Endodermal cell (in vitro differentiated cells): ENCODE measurements at regions not wholly inside any gene's neighbourhood (a gene's known extent, or its start where the extent isn't known, plus 50 kb on each side); places are given as distances from the start of the nearest gene placed in this dataset.

Experiments used
- DNase-seq: peaks from one replicate; pipeline ENCODE4 v3.0.0-alpha.2; 2017
- H3K27ac ChIP-seq: 2 replicates; pipeline ENCODE4 v1.5.1; 2013; ENCODE audit warnings: mild to moderate bottlenecking, low read depth, low read length, moderate library complexity
- H3K27me3 ChIP-seq: 2 replicates; pipeline ENCODE4 v1.6.1; 2013; ENCODE audit warnings: mild to moderate bottlenecking, low read length, moderate library complexity; ENCODE audit not compliant: insufficient read depth, control insufficient read depth, poor library complexity, severe bottlenecking
- H3K36me3 ChIP-seq: 2 replicates; pipeline ENCODE4 v1.7.0; 2013; ENCODE audit warnings: mild to moderate bottlenecking, low read length, moderate library complexity; ENCODE audit not compliant: control insufficient read depth, insufficient read depth
- H3K4me1 ChIP-seq: one replicate; pipeline ENCODE4 v1.7.0; 2013; ENCODE audit warnings: low read length; ENCODE audit not compliant: control insufficient read depth, insufficient read depth
- H3K4me3 ChIP-seq: 2 replicates; pipeline ENCODE4 v1.5.1; 2013; ENCODE audit warnings: mild to moderate bottlenecking, low read length, moderate library complexity
- H3K9ac ChIP-seq: 2 replicates; pipeline ENCODE4 v1.6.1; 2013; ENCODE audit warnings: mild to moderate bottlenecking, low read length, moderate library complexity; ENCODE audit not compliant: poor library complexity, severe bottlenecking; ENCODE audit errors: extremely low read depth
- H3K9me3 ChIP-seq: 2 replicates; pipeline ENCODE4 v1.6.1; 2013; ENCODE audit warnings: mild to moderate bottlenecking, low read length, moderate library complexity; ENCODE audit not compliant: control insufficient read depth
- H3K27ac Mint-ChIP-seq: 2 replicates; pipeline ENCODE4 v1.8.0; 2020; ENCODE audit warnings: mixed read lengths
- H3K27me3 Mint-ChIP-seq: 2 replicates; pipeline ENCODE4 v1.8.0; 2021; ENCODE audit warnings: mild to moderate bottlenecking, mixed read lengths; ENCODE audit not compliant: insufficient read depth
- H3K36me3 Mint-ChIP-seq: 2 replicates; pipeline ENCODE4 v1.8.0; 2020; ENCODE audit warnings: low read depth, mixed read lengths
- H3K4me1 Mint-ChIP-seq: 2 replicates; pipeline ENCODE4 v1.8.0; 2020; ENCODE audit warnings: mixed read lengths
- H3K4me3 Mint-ChIP-seq: 2 replicates; pipeline ENCODE4 v1.8.0; 2020; ENCODE audit warnings: mild to moderate bottlenecking, moderate library complexity, mixed read lengths
- H3K9me3 Mint-ChIP-seq: 2 replicates; pipeline ENCODE4 v1.8.0; 2020; ENCODE audit warnings: mild to moderate bottlenecking, mixed read lengths
- WGBS, 2 experiments: methylation state at CpG; one replicate each; pipeline versions ENCODE4 v1.1.5 to v1.1.7; 2013; ENCODE audit warnings: missing lambda C conversion rate in 2 of 2, mixed read lengths in 1 of 2; ENCODE audit not compliant: insufficient coverage in 1 of 2, insufficient read length in 1 of 2; 5-methylcytosine and 5-hydroxymethylcytosine counted together
- TF ChIP-seq, protein P1 (sequence below): fragments of 200-600 bp; sonication (generic); conservative IDR thresholded peaks from 2 replicates; pipeline ENCODE4 v1.5.0; 2021; ENCODE audit warnings: antibody characterized with exemption, mild to moderate bottlenecking

DNA sequence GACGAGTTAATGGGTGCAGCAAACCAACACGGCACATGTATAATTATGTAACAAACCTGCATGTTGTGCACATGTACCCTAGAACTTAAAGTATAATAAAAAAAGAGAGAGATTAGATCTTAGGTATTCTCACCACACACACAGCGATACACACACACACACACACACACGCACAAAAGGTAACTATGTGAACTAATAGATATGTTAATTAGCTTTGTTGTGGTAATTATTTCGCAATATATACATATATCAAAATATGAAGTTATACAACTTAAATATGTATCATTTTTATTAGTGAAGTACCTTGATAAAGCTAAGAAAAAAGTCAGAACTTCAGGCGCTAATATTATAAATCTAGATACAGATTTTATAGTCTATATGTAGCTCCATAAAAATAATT is 849.2 kb downstream of the IPMK start:
- H3K9me3 ChIP-seq, result peaks cover 3% of the 10 kb centered on the region
- no peak overlapping the region for H3K4me3 ChIP-seq
- Mint-ChIP-seq H3K9me3 (peaks cover 17% of the 10 kb centered on the region), H3K4me1 (peaks cover 8% of the 10 kb centered on the region), H3K36me3 (no peaks in the 10 kb centered on the region), H3K27ac (no peak overlapping the region), H3K27me3 (no peaks in the 10 kb centered on the region), H3K4me3 (no peak overlapping the region)
- H3K4me1 ChIP-seq, result no peaks in the 10 kb centered on the region
- H3K27ac ChIP-seq, result no peak overlapping the region
- no peak overlapping the region for H3K9ac ChIP-seq
- no peaks in the 10 kb centered on the region for H3K36me3 ChIP-seq
- no peaks in the 10 kb centered on the region for H3K27me3 ChIP-seq
- DNase-seq, result no peak
- 96 to 100% methylated on average over 2 of the region's 6 CpGs for WGBS, 2 experiments
- TF ChIP-seq, protein P1, sequence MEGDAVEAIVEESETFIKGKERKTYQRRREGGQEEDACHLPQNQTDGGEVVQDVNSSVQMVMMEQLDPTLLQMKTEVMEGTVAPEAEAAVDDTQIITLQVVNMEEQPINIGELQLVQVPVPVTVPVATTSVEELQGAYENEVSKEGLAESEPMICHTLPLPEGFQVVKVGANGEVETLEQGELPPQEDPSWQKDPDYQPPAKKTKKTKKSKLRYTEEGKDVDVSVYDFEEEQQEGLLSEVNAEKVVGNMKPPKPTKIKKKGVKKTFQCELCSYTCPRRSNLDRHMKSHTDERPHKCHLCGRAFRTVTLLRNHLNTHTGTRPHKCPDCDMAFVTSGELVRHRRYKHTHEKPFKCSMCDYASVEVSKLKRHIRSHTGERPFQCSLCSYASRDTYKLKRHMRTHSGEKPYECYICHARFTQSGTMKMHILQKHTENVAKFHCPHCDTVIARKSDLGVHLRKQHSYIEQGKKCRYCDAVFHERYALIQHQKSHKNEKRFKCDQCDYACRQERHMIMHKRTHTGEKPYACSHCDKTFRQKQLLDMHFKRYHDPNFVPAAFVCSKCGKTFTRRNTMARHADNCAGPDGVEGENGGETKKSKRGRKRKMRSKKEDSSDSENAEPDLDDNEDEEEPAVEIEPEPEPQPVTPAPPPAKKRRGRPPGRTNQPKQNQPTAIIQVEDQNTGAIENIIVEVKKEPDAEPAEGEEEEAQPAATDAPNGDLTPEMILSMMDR, result no peak

DNA sequence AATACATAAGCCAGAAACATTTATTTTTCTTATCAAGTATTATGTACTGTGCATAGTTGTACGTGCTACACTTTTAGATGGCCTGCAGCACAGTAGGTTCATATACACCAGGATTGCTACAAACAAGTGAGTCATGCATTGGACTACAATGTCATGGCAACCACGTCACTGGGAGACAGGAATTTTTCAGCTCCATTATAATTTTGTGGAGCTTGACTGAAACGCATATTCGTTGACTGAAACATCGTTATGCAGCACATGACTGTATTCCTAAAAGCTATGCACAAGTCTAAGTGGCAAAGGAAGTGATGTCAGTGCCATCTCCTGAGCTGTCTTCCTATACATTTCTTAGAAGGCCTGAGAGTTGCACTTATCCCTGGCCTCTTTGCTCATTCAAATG is 871.8 kb downstream of the IPMK start:
- no peaks in the 10 kb centered on the region for H3K36me3 ChIP-seq
- H3K27ac ChIP-seq, result no peak overlapping the region
- no peak overlapping the region for H3K9ac ChIP-seq
- TF ChIP-seq, protein P1, result no peak
- peaks cover 5% of the 10 kb centered on the region for H3K4me1 Mint-ChIP-seq
- no peaks in the 10 kb centered on the region for H3K4me1 ChIP-seq
- no peak for DNase-seq
- H3K27ac Mint-ChIP-seq, result no peak overlapping the region
- no peaks in the 10 kb centered on the region for H3K9me3 Mint-ChIP-seq
- no peaks in the 10 kb centered on the region for H3K27me3 Mint-ChIP-seq
- no peak overlapping the region for H3K4me3 Mint-ChIP-seq
- H3K36me3 Mint-ChIP-seq, result no peaks in the 10 kb centered on the region
- no peaks in the 10 kb centered on the region for H3K9me3 ChIP-seq
- H3K4me3 ChIP-seq, result no peak overlapping the region
- no peaks in the 10 kb centered on the region for H3K27me3 ChIP-seq
- 76 to 88% methylated on average over 5 of the region's 5 CpGs for WGBS, 2 experiments

DNA sequence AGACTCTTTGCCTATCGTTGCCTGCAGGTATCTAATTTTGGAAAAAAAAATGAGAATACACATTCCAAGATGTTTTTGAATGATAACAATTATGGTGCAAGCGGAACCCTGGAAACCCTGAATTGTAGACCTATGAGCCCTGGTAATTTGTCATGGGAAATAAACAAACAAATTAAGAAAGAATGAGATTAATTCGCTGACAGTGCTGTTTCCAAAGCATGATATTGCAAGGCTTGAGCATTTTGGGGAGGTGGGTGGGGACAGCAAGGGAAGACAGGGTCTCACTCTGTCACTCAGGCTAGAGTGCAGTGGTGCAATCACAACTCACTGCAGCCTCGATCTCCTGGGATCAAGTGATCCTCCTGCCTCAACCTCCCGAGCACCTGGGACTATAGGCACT is 900.3 kb downstream of the IPMK start:
- Mint-ChIP-seq H3K9me3 (no peaks in the 10 kb centered on the region), H3K36me3 (no peaks in the 10 kb centered on the region), H3K27ac (no peak overlapping the region), H3K27me3 (no peaks in the 10 kb centered on the region), H3K4me3 (no peak overlapping the region), H3K4me1 (no peaks in the 10 kb centered on the region)
- Histone ChIP-seq H3K4me1 (no peaks in the 10 kb centered on the region), H3K4me3 (no peak overlapping the region), H3K36me3 (no peaks in the 10 kb centered on the region), H3K27ac (no peak overlapping the region), H3K9ac (no peak overlapping the region), H3K9me3 (no peaks in the 10 kb centered on the region), H3K27me3 (no peaks in the 10 kb centered on the region)
- no peak for DNase-seq
- WGBS, 2 experiments, result 89 to 95% methylated on average over 2 to 5 of the region's 5 CpGs
- TF ChIP-seq, protein P1, result no peak
